ENCODE measurements at regions not wholly inside any gene's neighbourhood (a gene's known extent, or its start where the extent isn't known, plus 50 kb on each side); places are given as distances from the start of the nearest gene placed in this dataset.

DNA sequence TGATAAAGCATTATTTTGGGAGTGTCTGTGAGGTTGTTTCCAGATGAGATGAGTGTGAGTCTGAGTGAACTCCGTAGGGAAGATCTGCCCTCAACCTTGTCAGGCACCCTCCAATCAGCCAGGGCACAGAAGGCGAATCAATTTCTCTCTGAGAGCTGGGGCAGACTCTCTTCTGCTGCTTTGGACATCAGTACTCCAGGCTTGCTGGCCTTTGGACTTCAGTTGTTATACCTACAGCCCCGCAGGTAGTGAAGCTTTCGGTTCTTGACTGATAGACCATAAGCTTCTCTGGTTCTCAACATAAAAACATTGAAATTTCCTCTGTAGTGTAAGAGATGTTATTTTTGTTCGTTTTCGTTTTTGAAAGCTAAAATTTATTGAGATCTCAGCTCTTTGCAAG, 71.4 kb downstream of the MAFB start:
- Histone ChIP-seq H3K4me3 (no peak overlapping the region), H3K27ac (no peak overlapping the region)
- no peak for DNase-seq (ENCODE audit: low spot score)
- TF ChIP-seq, protein P1, sequence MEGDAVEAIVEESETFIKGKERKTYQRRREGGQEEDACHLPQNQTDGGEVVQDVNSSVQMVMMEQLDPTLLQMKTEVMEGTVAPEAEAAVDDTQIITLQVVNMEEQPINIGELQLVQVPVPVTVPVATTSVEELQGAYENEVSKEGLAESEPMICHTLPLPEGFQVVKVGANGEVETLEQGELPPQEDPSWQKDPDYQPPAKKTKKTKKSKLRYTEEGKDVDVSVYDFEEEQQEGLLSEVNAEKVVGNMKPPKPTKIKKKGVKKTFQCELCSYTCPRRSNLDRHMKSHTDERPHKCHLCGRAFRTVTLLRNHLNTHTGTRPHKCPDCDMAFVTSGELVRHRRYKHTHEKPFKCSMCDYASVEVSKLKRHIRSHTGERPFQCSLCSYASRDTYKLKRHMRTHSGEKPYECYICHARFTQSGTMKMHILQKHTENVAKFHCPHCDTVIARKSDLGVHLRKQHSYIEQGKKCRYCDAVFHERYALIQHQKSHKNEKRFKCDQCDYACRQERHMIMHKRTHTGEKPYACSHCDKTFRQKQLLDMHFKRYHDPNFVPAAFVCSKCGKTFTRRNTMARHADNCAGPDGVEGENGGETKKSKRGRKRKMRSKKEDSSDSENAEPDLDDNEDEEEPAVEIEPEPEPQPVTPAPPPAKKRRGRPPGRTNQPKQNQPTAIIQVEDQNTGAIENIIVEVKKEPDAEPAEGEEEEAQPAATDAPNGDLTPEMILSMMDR (IDR thresholded peaks at IDR 0.05): no peak

GRCh38 chr20:40612837-40613236, 76.2 kb downstream of the MAFB start:
- no peak overlapping the region for H3K27ac ChIP-seq
- TF ChIP-seq, protein P1 (IDR thresholded peaks at IDR 0.05): no peak
- DNase-seq (ENCODE audit: low spot score): no peak
- no peak overlapping the region for H3K4me3 ChIP-seq

DNA sequence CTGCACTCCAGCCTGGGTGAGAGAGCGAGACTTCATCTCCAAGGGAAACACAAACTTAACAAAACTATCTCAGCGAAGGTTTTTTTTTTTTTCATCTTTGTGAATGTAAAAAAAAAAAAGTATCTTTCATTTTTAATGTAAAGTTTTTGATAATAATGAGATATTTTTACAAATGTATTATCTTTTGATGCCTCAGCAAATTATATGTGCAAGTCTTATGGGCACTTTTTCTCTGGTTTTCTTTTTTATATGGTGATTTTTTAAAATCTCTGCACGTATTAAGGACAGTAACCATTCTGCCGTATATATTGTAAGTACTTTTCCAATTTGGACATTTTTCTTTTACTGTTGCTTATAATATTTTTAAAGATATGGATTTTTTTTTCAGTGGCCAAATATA, 76.8 kb downstream of the MAFB start:
- DNase-seq (ENCODE audit: low spot score): no peak
- TF ChIP-seq, protein P1 (IDR thresholded peaks at IDR 0.05): no peak
- no peak overlapping the region for H3K4me3 ChIP-seq

DNA sequence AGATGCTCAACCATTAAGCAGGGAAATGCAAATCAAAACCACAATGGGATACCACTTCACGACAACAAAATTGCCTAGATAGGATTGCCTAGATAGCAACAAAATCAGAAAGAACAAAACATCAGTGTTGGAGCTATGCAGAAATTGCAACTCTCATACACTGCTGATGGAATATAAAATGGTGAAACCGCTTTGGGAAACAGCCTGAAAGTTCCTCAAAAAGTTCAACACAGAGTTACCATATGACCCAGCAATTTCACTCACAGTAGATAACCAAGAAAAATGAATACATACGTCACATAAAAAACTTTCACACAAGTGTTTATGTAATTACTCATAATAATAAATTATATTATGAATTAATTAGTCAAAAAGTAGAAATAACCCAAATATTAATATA, 78.3 kb downstream of the MAFB start:
- no peak for DNase-seq (ENCODE audit: low spot score)
- no peak overlapping the region for H3K4me3 ChIP-seq
- TF ChIP-seq, protein P1 (IDR thresholded peaks at IDR 0.05): no peak

More for the DNA sequence above, 76.8 kb downstream of the MAFB start:
- H3K27ac ChIP-seq: no peak overlapping the region

DNA sequence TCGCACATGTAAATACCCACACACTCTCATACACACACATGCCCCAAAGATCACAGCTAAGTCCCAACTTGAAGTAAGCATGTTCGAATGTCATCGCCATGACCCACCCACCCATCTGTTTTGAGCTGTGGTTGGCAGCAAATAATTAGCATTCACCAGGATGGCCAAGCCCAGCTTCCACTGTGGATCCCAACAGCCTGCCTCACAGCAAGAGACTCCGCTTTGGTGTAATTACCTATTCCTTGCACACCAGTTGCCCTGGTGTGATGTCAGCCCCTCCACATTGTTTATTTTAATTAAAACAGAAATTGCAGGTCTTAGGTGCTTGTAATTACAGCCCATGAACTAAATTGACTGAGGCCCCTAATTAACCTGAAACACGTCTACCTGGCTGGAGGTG, 81.1 kb downstream of the MAFB start:
- H3K27ac ChIP-seq: no peak overlapping the region
- no peak overlapping the region for H3K4me3 ChIP-seq
- TF ChIP-seq, protein P1 (IDR thresholded peaks at IDR 0.05): no peak
- no peak for DNase-seq (ENCODE audit: low spot score)

More for the DNA sequence above, 78.3 kb downstream of the MAFB start:
- H3K27ac ChIP-seq: no peak overlapping the region

- no peak for DNase-seq (ENCODE audit: low spot score)
- TF ChIP-seq, protein P1 (IDR thresholded peaks at IDR 0.05): no peak
- Histone ChIP-seq H3K27ac (no peak overlapping the region), H3K4me3 (no peak overlapping the region)
Measured at GRCh38 chr20:40606660-40607059, 82.4 kb downstream of the MAFB start.

DNA sequence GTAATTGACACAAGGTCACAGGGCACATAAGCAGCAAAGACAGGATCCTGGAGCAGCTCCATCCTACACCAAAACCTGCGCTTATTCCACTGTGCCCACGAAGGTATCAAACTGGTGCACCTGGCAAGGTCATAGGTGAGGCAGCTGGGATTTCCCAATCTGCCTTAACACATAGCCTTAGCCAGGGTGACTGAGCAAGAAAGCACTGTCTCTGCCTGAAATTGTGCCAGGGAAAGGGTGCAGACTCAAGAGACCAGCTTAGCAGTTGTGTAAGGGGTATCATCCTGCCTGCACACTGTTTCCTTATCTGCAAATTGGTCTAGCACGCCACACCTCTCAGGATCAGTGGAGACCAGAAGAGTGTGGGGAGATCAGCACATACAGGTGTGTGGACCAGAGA, 82.8 kb downstream of the MAFB start:
- Histone ChIP-seq H3K4me3 (no peak overlapping the region), H3K27ac (no peak overlapping the region)
- TF ChIP-seq, protein P1 (IDR thresholded peaks at IDR 0.05): no peak
- no peak for DNase-seq (ENCODE audit: low spot score)

All from coronary artery (tissue), 2 donors.